BE2C (cell line): ENCODE measurements at regions not wholly inside any gene's neighbourhood (a gene's known extent, or its start where the extent isn't known, plus 50 kb on each side); places are given as distances from the start of the nearest gene placed in this dataset.

Experiments
- DNase-seq: peaks from one replicate; pipeline ENCODE4 v3.0.0-alpha.2; 2020
- H3K27me3 ChIP-seq: fragments of 250-450 bp; sonication (Bioruptor Pico); 2 replicates; pipeline ENCODE4 v1.5.1; 2020; ENCODE audit warnings: mild to moderate bottlenecking
- H3K36me3 ChIP-seq: fragments of 250-450 bp; sonication (Bioruptor Pico); 2 replicates; pipeline ENCODE4 v1.5.1; 2020; ENCODE audit warnings: mild to moderate bottlenecking
- H3K4me1 ChIP-seq: fragments of 250-450 bp; sonication (Bioruptor Pico); 2 replicates; pipeline ENCODE4 v1.5.1; 2020
- H3K4me3 ChIP-seq: 2 replicates; pipeline ENCODE4 v1.5.1; 2011; ENCODE audit warnings: low read depth, low read length
- H3K9me3 ChIP-seq: fragments of 250-450 bp; sonication (Bioruptor Pico); 2 replicates; pipeline ENCODE4 v1.5.1; 2020
- TF ChIP-seq, protein P1 (sequence below): IDR thresholded peaks from 2 replicates; pipeline ENCODE4 v1.5.1; 2012; ENCODE audit warnings: mild to moderate bottlenecking, low read depth, low read length

DNA sequence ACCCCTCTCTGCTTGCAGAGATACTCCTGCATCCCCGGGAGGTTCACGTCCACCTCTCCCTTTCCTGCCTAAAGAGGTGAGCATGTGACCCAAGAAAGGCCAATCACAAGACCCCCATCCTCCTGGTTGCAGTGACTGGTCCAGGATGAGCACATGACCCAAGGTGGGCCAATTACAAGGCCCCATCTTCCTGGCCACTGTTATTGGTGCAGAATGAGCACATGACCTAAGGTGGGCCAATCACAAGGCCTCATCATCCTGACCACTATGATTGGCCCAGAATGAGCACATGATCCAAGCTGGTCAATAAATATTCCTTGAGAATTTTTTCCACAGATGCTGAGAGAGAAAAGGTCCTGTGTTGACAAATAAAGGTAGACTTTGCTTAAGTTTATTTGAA is 350.7 kb downstream of the EFNB2 start:
- no peak for DNase-seq
- TF ChIP-seq, protein P1, sequence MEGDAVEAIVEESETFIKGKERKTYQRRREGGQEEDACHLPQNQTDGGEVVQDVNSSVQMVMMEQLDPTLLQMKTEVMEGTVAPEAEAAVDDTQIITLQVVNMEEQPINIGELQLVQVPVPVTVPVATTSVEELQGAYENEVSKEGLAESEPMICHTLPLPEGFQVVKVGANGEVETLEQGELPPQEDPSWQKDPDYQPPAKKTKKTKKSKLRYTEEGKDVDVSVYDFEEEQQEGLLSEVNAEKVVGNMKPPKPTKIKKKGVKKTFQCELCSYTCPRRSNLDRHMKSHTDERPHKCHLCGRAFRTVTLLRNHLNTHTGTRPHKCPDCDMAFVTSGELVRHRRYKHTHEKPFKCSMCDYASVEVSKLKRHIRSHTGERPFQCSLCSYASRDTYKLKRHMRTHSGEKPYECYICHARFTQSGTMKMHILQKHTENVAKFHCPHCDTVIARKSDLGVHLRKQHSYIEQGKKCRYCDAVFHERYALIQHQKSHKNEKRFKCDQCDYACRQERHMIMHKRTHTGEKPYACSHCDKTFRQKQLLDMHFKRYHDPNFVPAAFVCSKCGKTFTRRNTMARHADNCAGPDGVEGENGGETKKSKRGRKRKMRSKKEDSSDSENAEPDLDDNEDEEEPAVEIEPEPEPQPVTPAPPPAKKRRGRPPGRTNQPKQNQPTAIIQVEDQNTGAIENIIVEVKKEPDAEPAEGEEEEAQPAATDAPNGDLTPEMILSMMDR = no peak
- H3K4me1 ChIP-seq = peaks cover 6% of the 10 kb centered on the region
- no peak overlapping the region for H3K4me3 ChIP-seq
- peaks cover 2% of the 10 kb centered on the region; the same call in 1 of the 2 replicates for H3K9me3 ChIP-seq
- no peaks in the 10 kb centered on the region for H3K27me3 ChIP-seq
- no peaks in the 10 kb centered on the region for H3K36me3 ChIP-seq

DNA sequence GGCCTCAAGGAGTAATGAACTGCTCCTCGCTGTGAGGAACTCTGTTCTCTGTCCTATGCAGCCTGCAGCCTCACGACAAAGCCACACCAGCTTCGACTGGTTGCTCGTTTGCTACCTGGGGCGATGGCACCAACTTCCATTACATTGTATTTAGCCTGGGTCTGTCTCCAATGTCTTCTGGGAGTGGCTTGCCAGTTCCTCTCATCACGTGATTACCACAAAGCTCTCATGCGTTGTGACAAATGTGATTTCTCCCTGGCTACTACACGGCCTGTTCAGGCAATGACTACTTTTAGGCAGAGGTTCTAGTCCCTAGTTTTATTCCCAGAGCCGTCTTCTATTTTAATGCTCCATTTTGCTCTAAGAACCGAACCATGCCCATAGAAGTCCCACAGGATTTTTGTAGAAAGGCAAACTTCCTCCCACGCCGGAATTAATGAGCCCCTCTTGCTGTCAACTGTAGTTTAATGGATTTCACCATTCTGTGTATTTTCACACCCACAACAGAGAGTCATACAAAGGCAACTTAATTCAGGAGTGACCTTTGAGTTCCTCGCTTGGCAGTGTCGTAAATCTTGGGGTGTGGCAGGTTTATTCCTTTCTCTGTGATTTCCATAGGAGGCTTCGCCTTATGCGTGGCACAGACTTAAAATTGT is 351.9 kb downstream of the EFNB2 start:
- Histone ChIP-seq H3K27me3 (no peaks in the 10 kb centered on the region), H3K4me3 (no peak overlapping the region), H3K9me3 (peaks cover 2% of the 10 kb centered on the region; the same call in 1 of the 2 replicates), H3K36me3 (no peaks in the 10 kb centered on the region), H3K4me1 (peaks cover 6% of the 10 kb centered on the region)
- no peak for DNase-seq
- TF ChIP-seq, protein P1 = no peak

DNA sequence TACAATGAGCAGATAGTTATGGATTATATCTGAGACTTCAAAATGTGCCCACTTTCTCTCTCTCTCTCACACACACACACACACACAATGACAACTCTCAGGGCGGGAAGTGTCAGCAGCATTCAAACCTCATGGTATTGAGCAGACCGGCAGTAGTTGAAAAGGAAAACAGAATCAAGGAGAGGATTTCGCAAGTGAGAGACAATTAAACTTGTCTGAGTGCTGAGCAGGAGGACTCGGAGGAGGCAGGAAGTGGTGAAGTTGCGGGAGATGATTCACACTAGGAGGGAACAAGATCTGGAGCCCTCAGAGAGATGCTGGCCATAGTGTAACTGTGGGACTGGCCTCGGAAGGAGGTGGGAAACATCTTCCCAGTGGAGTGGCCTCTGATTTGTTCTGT is 353.1 kb downstream of the EFNB2 start:
- H3K4me1 ChIP-seq = peaks cover 6% of the 10 kb centered on the region
- no peaks in the 10 kb centered on the region for H3K36me3 ChIP-seq
- DNase-seq = no peak
- no peak overlapping the region for H3K4me3 ChIP-seq
- H3K27me3 ChIP-seq = no peaks in the 10 kb centered on the region
- peaks cover 2% of the 10 kb centered on the region; the same call in 1 of the 2 replicates for H3K9me3 ChIP-seq
- TF ChIP-seq, protein P1 = no peak

DNA sequence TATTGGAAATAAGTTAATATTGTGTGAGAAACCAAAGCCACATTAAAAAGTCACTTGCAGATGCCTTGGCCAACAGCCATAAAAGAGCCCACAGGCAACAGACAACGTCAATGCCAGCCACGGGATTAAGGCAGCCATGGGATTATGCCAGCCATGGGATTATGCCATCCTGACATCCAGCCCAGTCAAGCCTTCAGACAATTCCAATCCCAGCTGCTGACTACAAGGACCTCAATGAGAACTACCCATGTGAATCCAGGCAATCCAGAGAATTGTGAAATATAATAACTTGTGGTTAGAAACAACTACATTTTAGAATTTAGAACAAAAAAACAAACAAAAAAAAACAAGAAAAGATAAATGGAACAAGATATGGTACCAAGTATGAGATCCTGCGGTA is 356.6 kb downstream of the EFNB2 start:
- Histone ChIP-seq H3K27me3 (no peaks in the 10 kb centered on the region), H3K4me1 (no peaks in the 10 kb centered on the region), H3K4me3 (no peak overlapping the region), H3K9me3 (peaks cover 2% of the 10 kb centered on the region; the same call in 1 of the 2 replicates), H3K36me3 (no peaks in the 10 kb centered on the region)
- TF ChIP-seq, protein P1 = no peak
- DNase-seq = no peak

DNA sequence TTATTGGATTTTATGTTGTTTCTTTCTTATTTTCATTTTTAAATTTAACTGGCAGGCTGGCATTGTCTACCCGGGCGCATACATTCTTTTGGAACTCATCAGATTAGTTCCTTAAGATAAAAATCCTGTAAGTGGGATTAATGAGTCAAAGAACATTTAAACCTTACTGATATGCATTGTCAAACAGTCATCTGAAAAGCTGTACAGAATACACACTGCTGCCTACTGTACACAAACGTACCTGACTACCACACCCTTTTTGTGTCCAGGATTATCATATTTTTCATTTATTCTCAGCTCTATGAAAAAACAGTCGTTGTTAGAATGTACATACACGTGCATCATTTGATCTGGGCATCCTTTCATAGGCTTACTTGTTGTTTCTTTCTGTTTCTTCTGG is 358.3 kb downstream of the EFNB2 start:
- TF ChIP-seq, protein P1 = no peak
- Histone ChIP-seq H3K27me3 (no peaks in the 10 kb centered on the region), H3K4me1 (no peaks in the 10 kb centered on the region), H3K4me3 (no peak overlapping the region), H3K9me3 (peaks cover 2% of the 10 kb centered on the region; the same call in 1 of the 2 replicates), H3K36me3 (no peaks in the 10 kb centered on the region)
- no peak for DNase-seq

DNA sequence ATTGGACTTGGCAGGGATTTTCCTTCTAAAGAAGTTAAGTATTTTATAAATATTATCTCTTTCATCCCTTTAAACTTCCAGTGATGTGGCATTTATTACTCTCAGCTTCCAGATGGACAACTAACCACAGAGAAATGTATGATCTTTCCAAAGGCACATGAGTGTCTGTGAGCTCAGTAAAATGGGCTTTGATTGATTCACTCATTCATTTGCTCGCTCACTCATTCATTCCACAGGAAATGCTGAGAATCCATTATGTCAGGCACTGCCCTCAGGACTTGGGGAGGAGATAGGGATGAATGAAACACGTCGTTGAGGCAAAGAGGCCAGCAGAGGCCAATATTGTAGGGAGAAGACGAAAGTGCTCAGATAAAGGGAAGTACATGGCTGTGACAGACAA is 359.3 kb downstream of the EFNB2 start:
- no peak for DNase-seq
- Histone ChIP-seq H3K4me1 (no peaks in the 10 kb centered on the region), H3K27me3 (no peaks in the 10 kb centered on the region), H3K4me3 (no peak overlapping the region), H3K9me3 (peaks cover 2% of the 10 kb centered on the region; the same call in 1 of the 2 replicates), H3K36me3 (no peaks in the 10 kb centered on the region)
- TF ChIP-seq, protein P1 = no peak
